ENCODE measurements at regions not wholly inside any gene's neighbourhood (a gene's known extent, or its start where the extent isn't known, plus 50 kb on each side); places are given as distances from the start of the nearest gene placed in this dataset.

- no peak for TF ChIP-seq POLR2A (IDR thresholded peaks at IDR 0.05; ENCODE audit: low read depth, low read length)
- TF ChIP-seq NFE2L2 (IDR thresholded peaks at IDR 0.05; ENCODE audit: low read depth, low read length): no peak
- no peak for TF ChIP-seq MXI1 (IDR thresholded peaks at IDR 0.05; ENCODE audit: borderline replicate concordance, low read depth, low read length)
- no peak for TF ChIP-seq USF2 (IDR thresholded peaks at IDR 0.05; ENCODE audit: low read depth, low read length)
- TF ChIP-seq FOS (IDR thresholded peaks at IDR 0.05; ENCODE audit: low read depth, low read length): no peak
- TF ChIP-seq SMC3 (IDR thresholded peaks at IDR 0.05; ENCODE audit: low read depth, low read length): no peak
- no peak for TF ChIP-seq MAFK (IDR thresholded peaks at IDR 0.05; ENCODE audit: low read depth, low read length)
- TF ChIP-seq RCOR1 (IDR thresholded peaks at IDR 0.05; ENCODE audit: insufficient replicate concordance, low read length): no peak
- TF ChIP-seq CHD1 (IDR thresholded peaks at IDR 0.05; ENCODE audit: low read depth, low read length): no peak
- Histone ChIP-seq H3K4ac (ENCODE audit: low read depth, low read length) (no peak overlapping the region), H4K91ac (ENCODE audit: insufficient read depth, low read depth, low read length) (no peak overlapping the region), H3K18ac (ENCODE audit: low read depth, low read length) (no peak overlapping the region), H3K23ac (ENCODE audit: low read depth, low read length) (no peak overlapping the region), H3K27ac (ENCODE audit: insufficient read depth, low read length) (no peak overlapping the region), H3K36me3 (ENCODE audit: control insufficient read depth, insufficient read depth, low read length) (no peaks in the 10 kb centered on the region), H3K9me3 (ENCODE audit: control insufficient read depth, insufficient read depth, low read length) (peaks cover 6% of the 10 kb centered on the region; the same call in 1 of the 2 replicates), H3K4me1 (ENCODE audit: control insufficient read depth, insufficient read depth, low read length) (no peaks in the 10 kb centered on the region), H2AFZ (replicated peaks; ENCODE audit: low read length, poor library complexity) (no peak overlapping the region), H4K5ac (ENCODE audit: low read depth, low read length) (no peak overlapping the region), H2BK15ac (ENCODE audit: low read depth, low read length) (no peak overlapping the region), H3K4me3 (ENCODE audit: insufficient read depth, low read depth, low read length) (no peak overlapping the region), H3K9ac (ENCODE audit: low read depth, low read length) (no peak overlapping the region), H3K14ac (replicated peaks; ENCODE audit: low read depth, low read length) (no peak overlapping the region), H2BK5ac (ENCODE audit: low read depth, low read length, poor library complexity, severe bottlenecking) (no peak overlapping the region), H2AK9ac (replicated peaks; ENCODE audit: low read depth, low read length, poor library complexity) (no peak overlapping the region), H3K56ac (ENCODE audit: extremely low read depth, insufficient read depth, low read length) (no peak overlapping the region), H3K4me2 (ENCODE audit: low read depth, low read length) (no peak overlapping the region), H2BK120ac (ENCODE audit: low read depth, low read length) (no peak overlapping the region), H2BK20ac (ENCODE audit: low read depth, low read length) (no peak overlapping the region), H4K20me1 (ENCODE audit: insufficient read depth, low read length) (no peaks in the 10 kb centered on the region), H3K27me3 (ENCODE audit: control insufficient read depth, insufficient read depth, low read length) (no peaks in the 10 kb centered on the region), H4K8ac (ENCODE audit: low read depth in 2 of 2, low read length in 2 of 2) (no peak overlapping the region), H3K79me1 (ENCODE audit: low read depth in 1 of 2, low read length in 2 of 2) (no peaks in the 10 kb centered on the region), H2AK5ac (ENCODE audit: low read depth, low read length) (no peak overlapping the region), H3K9me1 (ENCODE audit: insufficient read depth, low read length) (no peaks in the 10 kb centered on the region)
- dilution Hi-C loops (cut with HindIII; ENCODE audit: low sequenced_read_pairs, unreplicated experiment) (no loop called here), intact Hi-C loops (cut with micrococcal nuclease) (no loop called here), in situ Hi-C loops (cut with MboI; ENCODE audit: low sequenced_read_pairs) (no loop called here)
- no TSS peak for BruUV-seq (replicated peaks)
- no peak for ATAC-seq (ENCODE audit: low read depth)
- ChIA-PET CTCF (no interaction called here), POLR2A (ENCODE audit: unreplicated experiment) (no interaction called here)
- no peak for DNase-seq
- WGBS, 2 experiments (ENCODE audit: extremely low coverage in 2 of 2, insufficient read length in 1 of 2): 90% methylated on average over 2 of the region's 16 CpGs; no CpG with 5 or more reads in 1 of the 2 experiments
Measured at GRCh38 chr7:156458011-156458410, 182.6 kb upstream of the RNF32 start.
